PC-9 (cell line): ENCODE measurements at regions not wholly inside any gene's neighbourhood (a gene's known extent, or its start where the extent isn't known, plus 50 kb on each side); places are given as distances from the start of the nearest gene placed in this dataset.

Experiments used
- BruUV-seq: library from RNA; stranded (reverse); fragments of 400-500 nt; replicated peaks from 2 replicates; lab custom pipeline; 2021; lab: Mats Ljungman, UMichigan
- CTCF ChIA-PET: fragments of 300-600 bp; sonication (Branson Sonifier 250); formaldehyde crosslinking; loops from one replicate; lab custom pipeline; 2022; ENCODE audit warnings: antibody characterized with exemption; lab: Charles Lee
- POLR2A ChIA-PET: fragments of 300-600 bp; sonication (Branson Sonifier 250); formaldehyde crosslinking; loops from one replicate; lab custom pipeline; 2022; ENCODE audit warnings: antibody characterized with exemption; ENCODE audit not compliant: unreplicated experiment; lab: Charles Lee
- DNase-seq, 2 experiments: peaks; one replicate each; pipeline versions ENCODE4 v3.0.0 to v3.0.0-alpha.2; 2015 to 2022; ENCODE audit warnings: mixed read lengths in 1 of 2
- H2AFZ ChIP-seq: fragments of 200-600 bp; sonication (generic); 2 replicates; pipeline ENCODE4 v1.8.1; 2017; ENCODE audit warnings: antibody characterized with exemption
- H3F3A ChIP-seq: fragments of 200-600 bp; sonication (generic); 2 replicates; pipeline ENCODE4 v1.8.1; 2017; ENCODE audit warnings: antibody characterized with exemption, mild to moderate bottlenecking, low read depth; ENCODE audit not compliant: insufficient read depth
- H3K27ac ChIP-seq: fragments of 200-600 bp; sonication (generic); 2 replicates; pipeline ENCODE4 v1.6.1; 2016; ENCODE audit warnings: mixed run types
- H3K27me3 ChIP-seq: fragments of 200-600 bp; sonication (generic); 2 replicates; pipeline ENCODE4 v1.6.1; 2016; ENCODE audit warnings: low read depth, mixed run types; ENCODE audit not compliant: insufficient read depth
- H3K36me3 ChIP-seq: fragments of 200-600 bp; sonication (generic); 2 replicates; pipeline ENCODE4 v1.6.1; 2016; ENCODE audit warnings: low read depth, mixed run types
- H3K4me1 ChIP-seq: fragments of 200-600 bp; sonication (generic); replicated peaks from 2 replicates; pipeline ENCODE4 v1.6.1; 2016; ENCODE audit warnings: mixed run types; ENCODE audit not compliant: insufficient read depth
- H3K4me2 ChIP-seq: fragments of 200-600 bp; sonication (generic); 2 replicates; pipeline ENCODE4 v1.6.1; 2017; ENCODE audit warnings: mixed run types
- H3K4me3 ChIP-seq: fragments of 200-600 bp; sonication (generic); 2 replicates; pipeline ENCODE4 v1.6.1; 2016; ENCODE audit warnings: mixed run types
- H3K79me2 ChIP-seq: fragments of 200-600 bp; sonication (generic); 2 replicates; pipeline ENCODE4 v1.6.1; 2017; ENCODE audit warnings: low read depth, mixed run types
- H3K9me2 ChIP-seq: fragments of 200-600 bp; sonication (generic); 2 replicates; pipeline ENCODE4 v1.8.1; 2017; ENCODE audit warnings: mild to moderate bottlenecking; ENCODE audit not compliant: insufficient read depth
- H3K9me3 ChIP-seq: fragments of 200-600 bp; sonication (generic); 2 replicates; pipeline ENCODE4 v1.8.1; 2016; ENCODE audit warnings: low read depth; ENCODE audit not compliant: insufficient read depth
- H4K20me1 ChIP-seq: fragments of 200-600 bp; sonication (generic); 2 replicates; pipeline ENCODE4 v1.8.1; 2017; ENCODE audit not compliant: insufficient read depth
- EZH2 ChIP-seq: fragments of 200-600 bp; sonication (generic); IDR thresholded peaks from 2 replicates; pipeline ENCODE4 v1.8.0; 2017; ENCODE audit warnings: antibody characterized with exemption, low read depth
- intact Hi-C: fragments of 100-400 bp; cut with micrococcal nuclease; formaldehyde crosslinking; loops from one replicate; pipeline ENCODE4 v1.10.0; 2022; ENCODE audit not compliant: unreplicated experiment
- TF ChIP-seq, protein P1 (sequence below): fragments of 200-600 bp; sonication (generic); conservative IDR thresholded peaks from 2 replicates; pipeline ENCODE4 v1.6.1; 2017; ENCODE audit warnings: mixed run types, antibody characterized with exemption, mild to moderate bottlenecking, moderate library complexity

- Histone ChIP-seq H3K4me3 (no peak overlapping the region), H3K79me2 (no peaks in the 10 kb centered on the region), H3F3A (no peaks in the 10 kb centered on the region), H3K4me2 (no peak overlapping the region), H2AFZ (no peak overlapping the region), H3K9me3 (no peaks in the 10 kb centered on the region), H3K36me3 (no peaks in the 10 kb centered on the region), H3K27ac (no peak overlapping the region), H3K27me3 (no peaks in the 10 kb centered on the region), H3K4me1 (no peaks in the 10 kb centered on the region), H4K20me1 (no peaks in the 10 kb centered on the region), H3K9me2 (no peaks in the 10 kb centered on the region)
- intact Hi-C loops, result no loop called here
- POLR2A ChIA-PET, result no interaction called here
- DNase-seq, result no peak
- CTCF ChIA-PET, result no interaction called here
- no TSS peak for BruUV-seq
- TF ChIP-seq EZH2, result no peak
- TF ChIP-seq, protein P1, sequence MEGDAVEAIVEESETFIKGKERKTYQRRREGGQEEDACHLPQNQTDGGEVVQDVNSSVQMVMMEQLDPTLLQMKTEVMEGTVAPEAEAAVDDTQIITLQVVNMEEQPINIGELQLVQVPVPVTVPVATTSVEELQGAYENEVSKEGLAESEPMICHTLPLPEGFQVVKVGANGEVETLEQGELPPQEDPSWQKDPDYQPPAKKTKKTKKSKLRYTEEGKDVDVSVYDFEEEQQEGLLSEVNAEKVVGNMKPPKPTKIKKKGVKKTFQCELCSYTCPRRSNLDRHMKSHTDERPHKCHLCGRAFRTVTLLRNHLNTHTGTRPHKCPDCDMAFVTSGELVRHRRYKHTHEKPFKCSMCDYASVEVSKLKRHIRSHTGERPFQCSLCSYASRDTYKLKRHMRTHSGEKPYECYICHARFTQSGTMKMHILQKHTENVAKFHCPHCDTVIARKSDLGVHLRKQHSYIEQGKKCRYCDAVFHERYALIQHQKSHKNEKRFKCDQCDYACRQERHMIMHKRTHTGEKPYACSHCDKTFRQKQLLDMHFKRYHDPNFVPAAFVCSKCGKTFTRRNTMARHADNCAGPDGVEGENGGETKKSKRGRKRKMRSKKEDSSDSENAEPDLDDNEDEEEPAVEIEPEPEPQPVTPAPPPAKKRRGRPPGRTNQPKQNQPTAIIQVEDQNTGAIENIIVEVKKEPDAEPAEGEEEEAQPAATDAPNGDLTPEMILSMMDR, result no peak
These were observed 105.0 kb upstream of the CCDC150 start for GRCh38 chr2:196534495-196534894.

- no peaks in the 10 kb centered on the region for H3K27me3 ChIP-seq
- H3K36me3 ChIP-seq, result no peaks in the 10 kb centered on the region
- no peaks in the 10 kb centered on the region for H4K20me1 ChIP-seq
- H3K4me2 ChIP-seq, result no peak overlapping the region
- TF ChIP-seq, protein P1, result no peak
- no peak for TF ChIP-seq EZH2
- H3K4me1 ChIP-seq, result no peaks in the 10 kb centered on the region
- H3F3A ChIP-seq, result no peaks in the 10 kb centered on the region
- H3K27ac ChIP-seq, result no peak overlapping the region
- no TSS peak for BruUV-seq
- intact Hi-C loops, result no loop called here
- H3K9me2 ChIP-seq, result no peaks in the 10 kb centered on the region
- ChIA-PET POLR2A (no interaction called here), CTCF (no interaction called here)
- no peaks in the 10 kb centered on the region for H3K79me2 ChIP-seq
- H3K9me3 ChIP-seq, result no peaks in the 10 kb centered on the region
- no peak overlapping the region for H3K4me3 ChIP-seq
- no peak for DNase-seq
- H2AFZ ChIP-seq, result no peak overlapping the region
These were observed 104.5 kb upstream of the CCDC150 start for GRCh38 chr2:196535061-196535460.

DNA sequence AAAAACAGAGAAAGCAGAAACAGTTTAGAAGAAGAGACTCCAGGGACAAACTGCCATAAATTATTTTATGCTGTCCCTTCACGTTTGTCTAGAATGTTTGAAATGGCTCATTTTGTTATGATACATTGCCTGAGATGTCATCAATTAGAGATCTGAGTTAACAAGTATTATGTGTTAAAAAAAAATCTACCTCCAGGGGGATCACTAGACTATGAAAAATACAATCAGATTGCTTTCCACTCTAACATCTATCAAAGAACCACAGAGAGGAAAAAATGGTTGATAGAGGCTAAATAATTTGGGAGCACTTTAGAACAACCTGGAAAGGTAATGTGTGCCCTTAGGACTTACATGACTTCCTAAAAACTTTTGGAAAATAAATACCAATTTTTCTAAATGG lies 103.8 kb upstream of the CCDC150 start:
- TF ChIP-seq EZH2, result no peak
- TF ChIP-seq, protein P1, result no peak; the same call in 1 of the 2 replicates
- no peaks in the 10 kb centered on the region for H4K20me1 ChIP-seq
- no peaks in the 10 kb centered on the region for H3F3A ChIP-seq
- ChIA-PET CTCF (no interaction called here), POLR2A (no interaction called here)
- H3K4me1 ChIP-seq, result no peaks in the 10 kb centered on the region
- H3K4me3 ChIP-seq, result no peak overlapping the region
- no peaks in the 10 kb centered on the region for H3K9me2 ChIP-seq
- intact Hi-C loops, result no loop called here
- no TSS peak for BruUV-seq
- H3K4me2 ChIP-seq, result no peak overlapping the region
- H3K27me3 ChIP-seq, result no peaks in the 10 kb centered on the region
- H3K36me3 ChIP-seq, result no peaks in the 10 kb centered on the region
- no peak for DNase-seq
- no peaks in the 10 kb centered on the region for H3K79me2 ChIP-seq
- H2AFZ ChIP-seq, result no peak overlapping the region
- no peak overlapping the region for H3K27ac ChIP-seq
- no peaks in the 10 kb centered on the region for H3K9me3 ChIP-seq
